ENCODE measurements at regions not wholly inside any gene's neighbourhood (a gene's known extent, or its start where the extent isn't known, plus 50 kb on each side); places are given as distances from the start of the nearest gene placed in this dataset.

DNA sequence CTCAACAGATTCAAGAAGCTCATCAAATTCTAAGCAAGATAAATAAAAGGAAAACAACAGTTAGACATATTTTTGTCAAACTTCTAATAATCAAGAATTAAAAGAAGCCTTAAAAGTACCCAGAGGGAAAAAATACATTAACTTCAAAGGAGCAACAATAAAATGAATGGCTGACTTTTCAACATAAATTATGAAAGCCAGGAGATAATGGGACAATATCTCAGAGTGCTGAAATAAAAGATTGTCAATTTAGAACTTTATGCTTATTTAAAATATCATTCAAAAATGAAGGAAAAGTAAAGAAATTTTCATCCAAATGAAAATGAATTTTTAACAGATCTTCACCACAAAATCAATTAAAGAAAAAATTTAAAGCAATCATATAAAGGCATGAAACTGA is 108.5 kb upstream of the IL6 start:
- Histone ChIP-seq H3K36me3 (ENCODE audit: control insufficient read depth in 4 of 4, insufficient read depth in 3 of 4, low read depth in 1 of 4, low read length in 3 of 4) (no peaks in the 10 kb centered on the region), H3K9me3 (ENCODE audit: control insufficient read depth in 4 of 4, low read length in 3 of 4) (peaks cover 4 to 18% (median 5%) of the 10 kb centered on the region in 4 donors), H3K27me3 (ENCODE audit: control insufficient read depth in 4 of 4, insufficient read depth in 4 of 4, low read length in 3 of 4) (no peaks in the 10 kb centered on the region), H3K4me1 (ENCODE audit: control insufficient read depth in 4 of 4, insufficient read depth in 4 of 4, low read length in 3 of 4) (no peaks in the 10 kb centered on the region), H3K27ac (ENCODE audit: low read depth in 1 of 2, low read length in 2 of 2) (no peak overlapping the region), H3K4me3 (ENCODE audit: low read depth in 1 of 3, low read length in 3 of 3) (no peak overlapping the region), H3K9ac (ENCODE audit: low read depth in 1 of 2, low read length in 2 of 2) (no peak overlapping the region)
- TF ChIP-seq ZBTB33 (IDR thresholded peaks at IDR 0.05) (no peak), NR2F2 (IDR thresholded peaks at IDR 0.05) (no peak), YY1 (IDR thresholded peaks at IDR 0.05) (no peak), EGR1 (IDR thresholded peaks at IDR 0.05; ENCODE audit: low read depth in 2 of 2) (no peak), REST (IDR thresholded peaks at IDR 0.05) (no peak), FOXA1 (IDR thresholded peaks at IDR 0.05) (no peak), TAF1 (conservative IDR thresholded peaks at IDR 0.05) (no peak), RAD21 (IDR thresholded peaks at IDR 0.05) (no peak), RXRA (IDR thresholded peaks at IDR 0.05) (no peak), JUND (IDR thresholded peaks at IDR 0.05) (no peak), HNF4G (IDR thresholded peaks at IDR 0.05) (no peak), HNF4A (conservative IDR thresholded peaks at IDR 0.05) (no peak), SP1 (IDR thresholded peaks at IDR 0.05) (no peak), ATF3 (IDR thresholded peaks at IDR 0.05) (no peak), GABPA (IDR thresholded peaks at IDR 0.05 in 1 of 2, conservative IDR thresholded peaks at IDR 0.05 in 1 of 2) (no peak), CTCF (IDR thresholded peaks at IDR 0.05; ENCODE audit: low read depth, low read length, missing input control) (no peak), FOXA2 (IDR thresholded peaks at IDR 0.05) (no peak)
- no peak for DNase-seq (ENCODE audit: low spot score)

DNA sequence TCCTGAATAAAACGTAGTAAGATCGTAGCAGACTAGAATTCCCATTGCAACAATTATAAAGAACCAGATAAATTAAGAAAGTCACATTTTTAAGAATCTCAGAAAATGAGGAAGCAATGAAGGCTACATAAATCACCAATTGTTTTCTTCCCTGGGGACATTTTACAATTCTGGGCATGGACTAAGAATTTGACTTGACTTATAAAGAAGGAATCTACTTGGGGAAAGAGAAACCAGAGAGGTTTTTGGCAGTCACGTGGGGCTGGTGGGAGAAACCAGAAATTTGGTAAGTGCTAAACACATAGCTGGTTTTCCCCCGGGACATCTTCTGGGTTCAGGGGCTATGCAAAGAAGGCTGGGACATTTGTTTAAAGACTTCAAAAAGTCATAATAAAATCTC is 109.8 kb upstream of the IL6 start:
- DNase-seq (ENCODE audit: low spot score) = no peak
- no peak overlapping the region for H3K27ac ChIP-seq (ENCODE audit: low read depth in 1 of 2, low read length in 2 of 2)
- H3K9ac ChIP-seq (ENCODE audit: low read depth in 1 of 2, low read length in 2 of 2) = no peak overlapping the region
- WGBS = 77% methylated on average over 4 of the region's 4 CpGs
- no peaks in the 10 kb centered on the region for H3K4me1 ChIP-seq (ENCODE audit: control insufficient read depth in 4 of 4, insufficient read depth in 4 of 4, low read length in 3 of 4)
- H3K27me3 ChIP-seq (ENCODE audit: control insufficient read depth in 4 of 4, insufficient read depth in 4 of 4, low read length in 3 of 4) = no peaks in the 10 kb centered on the region
- no peak overlapping the region for H3K4me3 ChIP-seq (ENCODE audit: low read depth in 1 of 3, low read length in 3 of 3)
- no peaks in the 10 kb centered on the region for H3K36me3 ChIP-seq (ENCODE audit: control insufficient read depth in 4 of 4, insufficient read depth in 3 of 4, low read depth in 1 of 4, low read length in 3 of 4)
- peaks cover 4 to 18% (median 5%) of the 10 kb centered on the region in 4 donors for H3K9me3 ChIP-seq (ENCODE audit: control insufficient read depth in 4 of 4, low read length in 3 of 4)
- TF ChIP-seq, protein P1, sequence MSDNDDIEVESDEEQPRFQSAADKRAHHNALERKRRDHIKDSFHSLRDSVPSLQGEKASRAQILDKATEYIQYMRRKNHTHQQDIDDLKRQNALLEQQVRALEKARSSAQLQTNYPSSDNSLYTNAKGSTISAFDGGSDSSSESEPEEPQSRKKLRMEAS (IDR thresholded peaks at IDR 0.05) = no peak
- no peak for TF ChIP-seq REST (IDR thresholded peaks at IDR 0.05)
- TF ChIP-seq FOXA1 (IDR thresholded peaks at IDR 0.05) = no peak
- TF ChIP-seq HNF4A (conservative IDR thresholded peaks at IDR 0.05) = no peak
- no peak for TF ChIP-seq RAD21 (IDR thresholded peaks at IDR 0.05)
- TF ChIP-seq SP1 (IDR thresholded peaks at IDR 0.05) = no peak
- no peak for TF ChIP-seq ATF3 (IDR thresholded peaks at IDR 0.05)
- TF ChIP-seq FOXA2 (IDR thresholded peaks at IDR 0.05) = no peak
- no peak for TF ChIP-seq GABPA (IDR thresholded peaks at IDR 0.05 in 1 of 2, conservative IDR thresholded peaks at IDR 0.05 in 1 of 2)
- no peak for TF ChIP-seq CTCF (IDR thresholded peaks at IDR 0.05; ENCODE audit: low read depth, low read length, missing input control)
- no peak for TF ChIP-seq JUND (IDR thresholded peaks at IDR 0.05)
- no peak for TF ChIP-seq RXRA (IDR thresholded peaks at IDR 0.05)
- TF ChIP-seq YY1 (IDR thresholded peaks at IDR 0.05) = no peak

Data from liver (tissue), 8 donors.